K562 (cell line): ENCODE measurements at regions not wholly inside any gene's neighbourhood (a gene's known extent, or its start where the extent isn't known, plus 50 kb on each side); places are given as distances from the start of the nearest gene placed in this dataset.

Source experiments
- ATAC-seq: fragments of 200-7000 bp; cut with Tn5 transposase; 3 replicates; pipeline ENCODE4 v1.9.1; 2020; ENCODE audit warnings: moderate library complexity
- BruUV-seq: library from RNA; stranded (reverse); fragments of 400-500 nt; replicated peaks from 2 replicates; lab custom pipeline; 2021; lab: Mats Ljungman, UMichigan
- CTCF ChIA-PET: fragments of 300-600 bp; formaldehyde crosslinking; extraction: SDS; loops from one replicate; lab custom pipeline; 2021; ENCODE audit warnings: low intra/inter-chr PET ratio; lab: Yijun Ruan, JAX
- POLR2A ChIA-PET: fragments of 300-600, 350-650 bp; sonication (Branson Sonifier 250); formaldehyde crosslinking; extraction: SDS; loops from one replicate; lab custom pipeline; 2021; ENCODE audit warnings: antibody characterized with exemption, inconsistent platforms; lab: Yijun Ruan, JAX
- DNase-seq, 4 experiments: peaks; one replicate each; pipeline versions ENCODE4 v3.0.0 to v3.0.0-alpha.2; 2011 to 2018; ENCODE audit warnings: low spot score in 3 of 4, mixed read lengths in 3 of 4; ENCODE audit errors: extremely low read depth in 1 of 4
- FAIRE-seq: peaks from 2 replicates; lab custom pipeline; 2011; peaks lifted over from hg19 to GRCh38; lab: Jason Lieb, UNC
- H2AFZ ChIP-seq: 2 replicates; pipeline ENCODE4 v1.6.0; 2011; ENCODE audit warnings: low read depth, low read length, control low read depth, inconsistent platforms
- H3K27ac ChIP-seq: fragments of 200-600 bp; 3 replicates; pipeline ENCODE4 v1.8.0; 2011; ENCODE audit warnings: low read depth, mild to moderate bottlenecking, control low read depth, inconsistent platforms, low read length, moderate library complexity, mixed read lengths; ENCODE audit errors: extremely low read depth
- H3K27me3 ChIP-seq, 2 experiments: fragments of 300-600 bp in 1 of 2; 2 replicates in 1 of 2; 3 replicates in 1 of 2; pipeline versions ENCODE4 v1.6.0 to v1.8.0; 2011; ENCODE audit warnings: inconsistent platforms in 2 of 2, low read length in 2 of 2, mild to moderate bottlenecking in 1 of 2, mixed read lengths in 1 of 2, moderate library complexity in 1 of 2; ENCODE audit not compliant: control insufficient read depth in 2 of 2, insufficient read depth in 2 of 2
- H3K36me3 ChIP-seq: fragments of 300-600 bp; 3 replicates; pipeline ENCODE4 v1.8.0; 2011; ENCODE audit warnings: mild to moderate bottlenecking, low read length, inconsistent platforms; ENCODE audit not compliant: control insufficient read depth, insufficient read depth
- H3K4me1 ChIP-seq, 2 experiments: fragments of 200-600 bp in 1 of 2; replicated peaks in 1 of 2; 2 replicates in 1 of 2; 3 replicates in 1 of 2; pipeline versions ENCODE4 v1.5.1 to v1.8.0; 2011; ENCODE audit warnings: inconsistent platforms in 2 of 2, low read length in 2 of 2, mild to moderate bottlenecking in 1 of 2, mixed read lengths in 1 of 2, moderate library complexity in 1 of 2; ENCODE audit not compliant: control insufficient read depth in 2 of 2, insufficient read depth in 2 of 2
- H3K4me2 ChIP-seq: 2 replicates; pipeline ENCODE4 v1.6.1; 2011; ENCODE audit warnings: low read length, control low read depth, inconsistent platforms, mixed read lengths; ENCODE audit not compliant: insufficient read depth
- H3K4me3 ChIP-seq: fragments of 200-600 bp; sonication (generic), shearing (Covaris generic); 2 replicates; pipeline ENCODE4 v1.5.1; 2016; ENCODE audit warnings: control low read depth, inconsistent platforms
- H3K79me2 ChIP-seq: fragments of 200-600 bp; 3 replicates; pipeline ENCODE4 v1.8.0; 2011; ENCODE audit warnings: low read length, inconsistent platforms; ENCODE audit not compliant: control insufficient read depth, insufficient read depth
- H3K9ac ChIP-seq, 2 experiments: 2 replicates each; pipeline versions ENCODE4 v1.6.0 to v1.6.1; 2011; ENCODE audit warnings: low read depth in 2 of 2, low read length in 2 of 2, control low read depth in 1 of 2, inconsistent platforms in 1 of 2, mild to moderate bottlenecking in 1 of 2, mixed read lengths in 1 of 2; ENCODE audit not compliant: insufficient read depth in 1 of 2
- H3K9me1 ChIP-seq: one replicate; pipeline ENCODE4 v1.6.0; 2011; ENCODE audit warnings: inconsistent platforms, mild to moderate bottlenecking, low read length, moderate library complexity; ENCODE audit not compliant: control insufficient read depth, insufficient read depth
- H3K9me3 ChIP-seq: replicated peaks from 2 replicates; pipeline ENCODE4 v1.5.1; 2011; ENCODE audit warnings: low read depth, low read length, inconsistent platforms; ENCODE audit not compliant: control insufficient read depth, insufficient read depth
- H4K20me1 ChIP-seq: replicated peaks from 2 replicates; pipeline ENCODE4 v1.6.1; 2011; ENCODE audit warnings: low read length, inconsistent platforms, mixed read lengths; ENCODE audit not compliant: control insufficient read depth, insufficient read depth
- BCOR ChIP-seq: fragments of 450-650 bp; IDR thresholded peaks from 2 replicates; pipeline ENCODE4 v1.6.1; 2016
- DLX4 ChIP-seq: fragments of 250-450 bp; sonication (Bioruptor Pico); IDR thresholded peaks from 2 replicates; pipeline ENCODE4 v1.6.1; 2021; ENCODE audit warnings: mild to moderate bottlenecking
- HLTF ChIP-seq: fragments of 450-650 bp; IDR thresholded peaks from 2 replicates; pipeline ENCODE4 v1.6.1; 2016
- HNRNPLL ChIP-seq: fragments of 200-400 bp; formaldehyde crosslinking; IDR thresholded peaks from 2 replicates; pipeline ENCODE4 v1.6.1; 2017; ENCODE audit warnings: low read length, low read depth, mild to moderate bottlenecking; ENCODE audit not compliant: poor library complexity, severe bottlenecking
- POLR2G ChIP-seq: fragments of 200-400 bp; formaldehyde crosslinking; IDR thresholded peaks from 2 replicates; pipeline ENCODE4 v1.6.1; 2017; ENCODE audit warnings: low read depth, mild to moderate bottlenecking, antibody characterized with exemption, low read length, moderate library complexity
- POLR3A ChIP-seq: IDR thresholded peaks from 2 replicates; pipeline ENCODE4 v1.6.1; 2011; ENCODE audit warnings: borderline replicate concordance, mild to moderate bottlenecking, moderate library complexity; ENCODE audit not compliant: insufficient read length, insufficient read depth; ENCODE audit errors: extremely low read depth
- PURB ChIP-seq: sonication (generic); formaldehyde crosslinking; IDR thresholded peaks from 2 replicates; pipeline ENCODE4 v1.9.0; 2021; ENCODE audit warnings: low read depth, mild to moderate bottlenecking, missing genetic modification reagents
- SMARCC2 ChIP-seq: fragments of 450-650 bp; IDR thresholded peaks from 2 replicates; pipeline ENCODE4 v1.6.1; 2017; ENCODE audit warnings: antibody characterized with exemption, moderate library complexity, mild to moderate bottlenecking, low read depth
- WHSC1 ChIP-seq: IDR thresholded peaks from one replicate; pipeline ENCODE4 v1.6.1; 2012; ENCODE audit warnings: low read length, control low read depth, inconsistent platforms
- ZNF175 ChIP-seq: fragments of 200-800 bp; sonication (Bioruptor generic); IDR thresholded peaks from 2 replicates; pipeline ENCODE4 v1.6.1; 2016; ENCODE audit warnings: low read depth, mild to moderate bottlenecking, missing genetic modification characterization, missing compliant biosample characterization
- ZNF384 ChIP-seq: IDR thresholded peaks from 2 replicates; pipeline ENCODE4 v1.6.1; 2012; ENCODE audit warnings: low read depth, low read length, improper control_type of control experiment
- ZNF407 ChIP-seq: fragments of 450-650 bp; IDR thresholded peaks from 2 replicates; pipeline ENCODE4 v1.6.1; 2016; ENCODE audit warnings: low read depth
- ZNF586 ChIP-seq: fragments of 450-650 bp; formaldehyde crosslinking; conservative IDR thresholded peaks from 2 replicates; pipeline ENCODE4 v1.4.0; 2020; ENCODE audit warnings: mild to moderate bottlenecking, moderate library complexity
- ZNF780A ChIP-seq: fragments of 250-450 bp; sonication (Bioruptor Pico); IDR thresholded peaks from 2 replicates; pipeline ENCODE4 v1.5.0; 2021; ENCODE audit warnings: mild to moderate bottlenecking
- WGBS: fragments of 100-300 bp; shearing (Covaris generic); methylation state at CpG from one replicate; pipeline ENCODE4 v1.1.6; 2016; ENCODE audit warnings: low coverage, mixed read lengths; ENCODE audit not compliant: insufficient coverage; ENCODE audit errors: missing lambda C conversion rate; 5-methylcytosine and 5-hydroxymethylcytosine counted together
- in situ Hi-C: fragments of 300-500 bp; cut with MboI; formaldehyde crosslinking; loops from 4 replicates; pipeline ENCODE4 v1.15.0; 2018; ENCODE audit warnings: inconsistent platforms, mixed read lengths
- intact Hi-C: fragments of 100-400 bp; cut with micrococcal nuclease; formaldehyde crosslinking; loops from 2 replicates; pipeline ENCODE4 v1.14.2; 2022
- TF ChIP-seq, protein P1 (sequence below): sonication (generic); formaldehyde crosslinking; IDR thresholded peaks from 2 replicates; pipeline ENCODE4 v1.8.0; 2022; ENCODE audit warnings: missing genetic modification reagents, mild to moderate bottlenecking, moderate library complexity, borderline replicate concordance

- TF ChIP-seq POLR2G (no peak), POLR3A (no peak), DLX4 (CRISPR knock-in tag) (no peak), ZNF780A (no peak), ZNF407 (no peak), HLTF (no peak), ZNF384 (no peak), WHSC1 (no peak), ZNF586 (no peak), SMARCC2 (no peak), HNRNPLL (no peak), ZNF175 (CRISPR knock-in tag) (no peak), BCOR (no peak), PURB (CRISPR knock-in tag) (no peak)
- TF ChIP-seq, protein P1, sequence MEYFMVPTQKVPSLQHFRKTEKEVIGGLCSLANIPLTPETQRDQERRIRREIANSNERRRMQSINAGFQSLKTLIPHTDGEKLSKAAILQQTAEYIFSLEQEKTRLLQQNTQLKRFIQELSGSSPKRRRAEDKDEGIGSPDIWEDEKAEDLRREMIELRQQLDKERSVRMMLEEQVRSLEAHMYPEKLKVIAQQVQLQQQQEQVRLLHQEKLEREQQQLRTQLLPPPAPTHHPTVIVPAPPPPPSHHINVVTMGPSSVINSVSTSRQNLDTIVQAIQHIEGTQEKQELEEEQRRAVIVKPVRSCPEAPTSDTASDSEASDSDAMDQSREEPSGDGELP (CRISPR knock-in tag) = no peak
- TF ChIP-seq, all 486 proteins: peak for 0
- Histone ChIP-seq H3K4me3 (no peak overlapping the region), H4K20me1 (no peaks in the 10 kb centered on the region), H3K9me3 (no peaks in the 10 kb centered on the region), H3K36me3 (no peaks in the 10 kb centered on the region), H3K9ac (no peak overlapping the region), H3K4me1 (no peaks in the 10 kb centered on the region), H2AFZ (no peak overlapping the region), H3K79me2 (no peaks in the 10 kb centered on the region), H3K27me3 (no peaks in the 10 kb centered on the region), H3K4me2 (no peak overlapping the region), H3K9me1 (no peaks in the 10 kb centered on the region), H3K27ac (no peak overlapping the region)
- ATAC-seq = no peak
- BruUV-seq = no TSS peak
- CTCF ChIA-PET = no interaction called here
- in situ Hi-C loops (no loop called here), intact Hi-C loops (no loop called here)
- DNase-seq = no peak
- POLR2A ChIA-PET = no interaction called here
- 0% methylated on average over 3 of the region's 3 CpGs for WGBS
- no peak for FAIRE-seq
Measured at GRCh38 chr14:37842106-37842505, 246.7 kb downstream of the TTC6 start.
